Stimulated activated CD4-positive, alpha-beta T cell treated with anti-CD3 and anti-CD28 coated beads, Interleukin-15, amount 100 ng/mL, for 48 hours (primary cell): ENCODE measurements at regions not wholly inside any gene's neighbourhood (a gene's known extent, or its start where the extent isn't known, plus 50 kb on each side); places are given as distances from the start of the nearest gene placed in this dataset.

ENCODE experiments used
- DNase-seq, 2 donors: peaks; one replicate each; pipeline ENCODE4 v3.0.0-alpha.2; 2020; ENCODE audit warnings: low read depth in 2 of 2

GRCh38 chr18:78564030-78564429 lies 415.6 kb upstream of the SALL3 start:
- no peak for DNase-seq

- no peak for DNase-seq
Measured at GRCh38 chr18:78564518-78564917, 415.1 kb upstream of the SALL3 start.

GRCh38 chr18:78565240-78565639 lies 414.4 kb upstream of the SALL3 start:
- DNase-seq = no peak

- no peak for DNase-seq
Measured at GRCh38 chr18:78566065-78566464, 413.6 kb upstream of the SALL3 start.

GRCh38 chr18:78566720-78567119 lies 412.9 kb upstream of the SALL3 start:
- DNase-seq = no peak

GRCh38 chr18:78571063-78571785 lies 408.4 kb upstream of the SALL3 start:
- DNase-seq = no peak

- no peak for DNase-seq
Measured at GRCh38 chr18:78571831-78572347, 407.7 kb upstream of the SALL3 start.

GRCh38 chr18:78573773-78574172 lies 405.8 kb upstream of the SALL3 start:
- no peak for DNase-seq

GRCh38 chr18:78576967-78577366 lies 402.7 kb upstream of the SALL3 start:
- no peak for DNase-seq

- DNase-seq = no peak
Measured at GRCh38 chr18:78579449-78579848, 400.2 kb upstream of the SALL3 start.

GRCh38 chr18:78579854-78580577 lies 399.6 kb upstream of the SALL3 start:
- DNase-seq = no peak

GRCh38 chr18:78580835-78581339 lies 398.7 kb upstream of the SALL3 start:
- no peak for DNase-seq

- no peak for DNase-seq
Measured at GRCh38 chr18:78582181-78582709, 397.4 kb upstream of the SALL3 start.

GRCh38 chr18:78582898-78583738 lies 396.5 kb upstream of the SALL3 start:
- DNase-seq = no peak

GRCh38 chr18:78583739-78584458 lies 395.7 kb upstream of the SALL3 start:
- no peak for DNase-seq

- DNase-seq = no peak
Measured at GRCh38 chr18:78584459-78585022, 395.1 kb upstream of the SALL3 start.

- no peak for DNase-seq
Measured at GRCh38 chr18:78586586-78586985, 393.0 kb upstream of the SALL3 start.

- no peak for DNase-seq
Measured at GRCh38 chr18:78587096-78587495, 392.5 kb upstream of the SALL3 start.

- no peak for DNase-seq
Measured at GRCh38 chr18:78587626-78588600, 391.7 kb upstream of the SALL3 start.
